Activated CD4-positive, alpha-beta T cell treated with anti-CD3 and anti-CD28 coated beads, Interleukin-2, Interleukin-6, amounts not matched to agents 100 ng/mL and 50 ng/mL, durations not matched to agents 16 hours and 8 hours (primary cell): ENCODE measurements at regions not wholly inside any gene's neighbourhood (a gene's known extent, or its start where the extent isn't known, plus 50 kb on each side); places are given as distances from the start of the nearest gene placed in this dataset.

ENCODE experiments used
- DNase-seq: peaks from one replicate; pipeline ENCODE4 v3.0.0-alpha.2; 2020

GRCh38 chr6:138550346-138550767, 51.1 kb upstream of the NHSL1 start:
- no peak for DNase-seq

GRCh38 chr6:138554146-138554545, 54.9 kb upstream of the NHSL1 start:
- DNase-seq: no peak

GRCh38 chr6:138555421-138555988, 56.2 kb upstream of the NHSL1 start:
- DNase-seq: no peak

DNA sequence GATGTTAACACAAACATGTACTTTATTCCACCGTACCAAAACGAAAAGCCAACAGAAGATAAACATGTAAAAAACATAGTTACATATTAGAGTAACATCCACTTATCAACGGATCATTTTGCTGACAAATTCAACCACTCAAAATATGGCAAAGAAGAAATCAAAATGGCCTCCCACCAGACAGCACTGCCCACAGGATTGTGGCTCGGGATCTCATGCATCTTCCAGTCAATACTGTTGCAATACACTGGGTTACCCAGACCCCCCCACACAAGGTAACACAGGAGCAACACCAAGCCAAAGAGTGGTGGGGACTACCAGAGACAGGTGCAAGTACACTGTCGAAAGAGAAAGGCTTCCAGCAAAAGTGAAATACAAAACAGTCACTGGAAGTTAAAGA, 57.9 kb upstream of the NHSL1 start:
- no peak for DNase-seq

- no peak for DNase-seq
Observed at GRCh38 chr6:138559143-138559542, 59.8 kb upstream of the NHSL1 start.

- no peak for DNase-seq
Observed at GRCh38 chr6:138560130-138560860, 61.0 kb upstream of the NHSL1 start.

DNA sequence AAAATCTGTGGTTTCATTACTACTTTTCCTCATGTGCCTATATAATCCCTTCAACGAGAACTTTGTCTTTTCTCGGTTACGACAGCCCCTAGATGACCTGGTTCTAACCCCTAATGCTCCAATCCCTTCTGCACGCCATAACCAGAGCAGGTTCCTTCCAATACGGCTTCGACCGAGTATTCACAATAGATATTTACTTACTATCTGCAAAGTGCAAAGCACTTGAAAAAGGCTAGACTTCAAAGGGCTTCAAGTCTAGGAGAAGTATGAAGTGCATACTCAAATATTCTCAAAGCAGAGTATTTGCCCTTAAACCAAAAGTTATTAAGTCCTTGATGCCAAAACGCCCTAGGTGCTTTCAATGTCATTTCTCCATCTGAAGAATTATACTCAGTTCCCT, 63.4 kb upstream of the NHSL1 start:
- no peak for DNase-seq

- no peak for DNase-seq
Observed at GRCh38 chr6:138563231-138563630, 63.9 kb upstream of the NHSL1 start.

- DNase-seq: no peak
Observed at GRCh38 chr6:138563650-138564049, 64.4 kb upstream of the NHSL1 start.

GRCh38 chr6:138564170-138564721, 65.0 kb upstream of the NHSL1 start:
- no peak for DNase-seq

DNA sequence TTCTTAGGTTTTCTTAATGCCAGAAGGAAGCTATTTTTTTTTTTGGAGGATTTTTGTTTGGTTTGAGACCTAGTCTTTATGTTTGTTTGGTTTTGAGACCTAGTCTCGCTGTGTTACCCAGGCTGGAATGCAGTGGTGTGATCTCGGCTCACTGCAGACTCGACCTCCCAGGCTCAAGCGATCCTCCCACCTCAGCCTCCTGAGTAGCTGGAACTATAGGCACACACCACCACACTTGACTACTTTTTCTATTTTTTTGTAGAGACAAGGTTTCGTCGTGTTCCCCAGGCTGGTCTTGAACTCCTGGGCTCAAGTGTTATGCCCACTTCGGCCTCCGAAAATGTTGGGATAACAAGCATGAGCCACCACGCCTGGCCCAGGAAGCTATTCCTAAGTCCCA, 67.8 kb upstream of the NHSL1 start:
- no peak for DNase-seq

DNA sequence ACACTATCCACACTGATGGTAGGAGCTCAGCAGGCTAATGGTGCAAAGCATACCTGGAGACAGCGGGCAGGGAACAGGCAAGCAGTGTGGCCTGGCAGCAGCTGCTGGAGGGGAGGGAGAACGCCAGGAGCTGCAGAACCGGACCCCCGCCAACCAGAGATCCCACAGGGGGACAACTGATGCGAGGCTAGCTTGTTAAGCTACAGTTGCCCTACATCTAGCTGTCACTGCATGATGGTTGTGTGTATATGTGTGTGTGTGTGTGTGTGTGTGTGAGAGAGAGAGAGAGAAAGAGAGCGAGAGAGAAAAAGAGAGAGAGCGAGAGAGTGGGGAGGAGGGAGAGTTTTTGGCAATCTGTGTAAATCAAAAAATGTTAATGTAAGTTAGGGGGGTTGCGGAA, 69.7 kb upstream of the NHSL1 start:
- no peak for DNase-seq

- DNase-seq: no peak
Observed at GRCh38 chr6:138569554-138569953, 70.3 kb upstream of the NHSL1 start.

DNA sequence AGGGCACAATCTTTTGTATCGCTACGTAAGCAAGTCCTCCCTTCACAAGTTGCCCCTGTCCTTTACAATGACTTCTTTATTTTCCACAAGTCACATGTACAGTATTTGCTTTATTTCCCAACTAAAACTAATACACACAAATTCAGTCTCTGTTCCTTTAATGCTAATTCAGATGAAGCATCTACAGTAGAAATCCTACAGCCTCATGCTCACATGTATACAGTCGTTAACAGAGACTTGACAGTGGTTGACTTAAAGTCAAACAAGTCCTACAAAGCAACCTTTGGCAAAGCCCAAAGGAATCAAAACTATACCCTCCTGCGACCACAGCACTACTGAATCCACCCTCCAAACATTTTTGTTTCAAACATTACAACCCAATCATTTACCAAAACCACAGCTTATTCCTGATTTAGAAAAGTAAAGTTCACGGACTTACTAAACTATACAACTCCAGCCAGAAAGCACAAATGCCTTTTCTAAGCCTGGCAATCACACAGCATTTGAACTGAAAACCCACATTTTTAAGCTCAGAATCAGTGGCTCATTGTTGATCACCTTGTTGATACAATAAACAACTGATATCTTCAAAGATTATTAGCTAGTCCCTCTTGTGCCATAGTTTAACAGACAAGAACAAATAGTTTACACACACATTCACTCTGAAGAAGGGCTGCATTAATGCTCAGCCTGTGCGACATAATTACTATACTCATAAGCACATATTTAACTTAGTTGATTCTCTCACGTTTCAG, 70.9 kb upstream of the NHSL1 start:
- DNase-seq: no peak

DNA sequence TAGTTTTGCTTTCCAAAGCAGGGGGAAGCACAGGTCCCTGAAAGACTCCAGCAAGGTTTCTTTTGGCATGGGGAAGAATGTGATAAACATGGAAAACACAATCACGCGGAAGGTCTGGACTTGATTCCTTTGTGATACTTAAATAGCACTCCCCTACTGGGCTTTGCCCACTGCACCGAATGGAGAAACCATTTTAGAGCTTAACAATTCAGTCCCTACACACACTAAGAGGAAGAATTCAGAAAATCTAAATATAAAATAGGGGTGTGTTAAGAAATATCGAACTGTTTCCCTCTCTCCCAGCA, 71.4 kb upstream of the NHSL1 start:
- DNase-seq: no peak

GRCh38 chr6:138571181-138571580, 71.9 kb upstream of the NHSL1 start:
- no peak for DNase-seq

DNA sequence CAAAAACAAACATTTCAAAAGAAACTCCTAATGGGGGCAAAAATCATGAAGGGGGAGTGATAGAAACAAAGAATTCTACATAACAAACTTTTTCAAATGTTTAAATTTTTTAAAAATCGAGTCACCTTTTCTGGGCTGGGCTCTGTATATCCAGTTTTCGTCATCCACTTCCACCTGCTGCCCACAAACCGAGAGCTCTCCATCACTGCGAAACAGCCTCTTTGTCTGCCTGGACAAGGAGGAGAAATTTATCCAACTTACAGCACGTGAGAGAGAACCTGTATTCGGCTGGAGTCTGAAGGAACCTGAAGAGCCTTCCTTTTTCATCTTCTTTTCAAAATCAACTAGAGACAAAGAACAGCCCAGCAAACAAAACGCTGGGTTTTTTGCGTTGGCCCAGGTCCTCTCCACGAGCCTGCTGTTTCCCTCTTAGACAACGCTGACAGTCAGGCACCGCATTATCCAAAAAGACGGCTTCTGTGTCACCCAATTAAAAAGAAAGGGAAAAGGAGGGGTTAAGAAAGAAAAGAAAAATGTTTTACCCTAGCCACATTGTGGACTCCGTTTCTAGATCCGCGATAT, 72.4 kb upstream of the NHSL1 start:
- DNase-seq: no peak

GRCh38 chr6:138572167-138572875, 73.0 kb upstream of the NHSL1 start:
- no peak for DNase-seq

- DNase-seq: no peak
Observed at GRCh38 chr6:138572885-138573284, 73.6 kb upstream of the NHSL1 start.

GRCh38 chr6:138575257-138575656, 76.0 kb upstream of the NHSL1 start:
- no peak for DNase-seq

DNA sequence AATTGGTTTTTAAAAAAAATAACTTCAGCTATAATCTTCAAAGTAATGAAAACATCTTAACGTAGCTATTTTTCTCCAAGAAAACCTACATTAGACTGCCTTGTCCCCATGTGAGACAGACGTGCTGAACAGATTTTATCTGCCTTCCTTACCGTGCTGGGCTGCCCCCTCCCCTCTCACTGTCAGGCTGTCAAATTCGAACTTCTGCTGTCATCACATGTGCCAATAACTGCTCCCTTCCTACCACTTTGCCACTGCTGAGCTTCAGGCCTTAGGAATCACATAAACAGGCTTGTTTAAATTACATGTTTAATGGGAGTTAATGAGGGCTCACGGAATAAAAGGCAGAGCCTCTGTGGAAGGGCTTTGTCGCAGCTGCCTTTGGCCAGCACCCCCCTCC, 77.0 kb upstream of the NHSL1 start:
- no peak for DNase-seq

- DNase-seq: no peak
Observed at GRCh38 chr6:138577151-138577915, 78.0 kb upstream of the NHSL1 start.
